NCI-H1930 (cell line): ENCODE measurements at regions not wholly inside any gene's neighbourhood (a gene's known extent, or its start where the extent isn't known, plus 50 kb on each side); places are given as distances from the start of the nearest gene placed in this dataset.

Experiments
- DNase-seq, 2 experiments: peaks; one replicate each; lab custom pipeline; 2025; lab: John Stamatoyannopoulos, UW

GRCh38 chr12:3336606-3337311, 154.2 kb upstream of the PRMT8 start:
- no peak for DNase-seq

- DNase-seq = no peak
These were observed 153.1 kb upstream of the PRMT8 start for GRCh38 chr12:3337944-3338343.

- no peak for DNase-seq
These were observed 151.8 kb upstream of the PRMT8 start for GRCh38 chr12:3339221-3339620.

- no peak for DNase-seq
These were observed 149.4 kb upstream of the PRMT8 start for GRCh38 chr12:3341594-3341993.

GRCh38 chr12:3342051-3342450, 149.0 kb upstream of the PRMT8 start:
- DNase-seq = peak in 1 of 2 experiments; percentile 61

- no peak for DNase-seq
These were observed 142.9 kb upstream of the PRMT8 start for GRCh38 chr12:3348055-3348454.

GRCh38 chr12:3350432-3350831, 140.6 kb upstream of the PRMT8 start:
- DNase-seq = no peak

- no peak for DNase-seq
These were observed 139.3 kb upstream of the PRMT8 start for GRCh38 chr12:3351731-3352130.

GRCh38 chr12:3352230-3352629, 138.8 kb upstream of the PRMT8 start:
- no peak for DNase-seq

- no peak for DNase-seq
These were observed 137.4 kb upstream of the PRMT8 start for GRCh38 chr12:3353621-3354020.

GRCh38 chr12:3354586-3354985, 136.4 kb upstream of the PRMT8 start:
- no peak for DNase-seq

- no peak for DNase-seq
These were observed 135.6 kb upstream of the PRMT8 start for GRCh38 chr12:3355378-3355900.

GRCh38 chr12:3357950-3358525, 133.0 kb upstream of the PRMT8 start:
- no peak for DNase-seq

GRCh38 chr12:3359478-3359877, 131.5 kb upstream of the PRMT8 start:
- no peak for DNase-seq

GRCh38 chr12:3361146-3361545, 129.9 kb upstream of the PRMT8 start:
- no peak for DNase-seq

GRCh38 chr12:3362737-3363136, 128.3 kb upstream of the PRMT8 start:
- no peak for DNase-seq

GRCh38 chr12:3363608-3364007, 127.4 kb upstream of the PRMT8 start:
- no peak for DNase-seq

GRCh38 chr12:3364226-3364625, 126.8 kb upstream of the PRMT8 start:
- no peak for DNase-seq

GRCh38 chr12:3364661-3365462, 126.1 kb upstream of the PRMT8 start:
- DNase-seq = no peak

GRCh38 chr12:3365463-3366411, 125.3 kb upstream of the PRMT8 start:
- DNase-seq = peak; percentile 19 to 66

GRCh38 chr12:3366451-3367110, 124.4 kb upstream of the PRMT8 start:
- no peak for DNase-seq
